Ishikawa (cell line): ENCODE measurements at regions not wholly inside any gene's neighbourhood (a gene's known extent, or its start where the extent isn't known, plus 50 kb on each side); places are given as distances from the start of the nearest gene placed in this dataset.

Source experiments
- CEBPB ChIP-seq: IDR thresholded peaks from 2 replicates; pipeline ENCODE4 v1.6.1; 2012
- CREB1 ChIP-seq: IDR thresholded peaks from 2 replicates; pipeline ENCODE4 v1.6.1; 2012; ENCODE audit warnings: low read depth
- EP300 ChIP-seq: IDR thresholded peaks from 2 replicates; pipeline ENCODE4 v1.6.1; 2012; ENCODE audit warnings: borderline replicate concordance
- RAD21 ChIP-seq: IDR thresholded peaks from 2 replicates; pipeline ENCODE4 v1.6.1; 2012; ENCODE audit warnings: low read depth
- TAF1 ChIP-seq: IDR thresholded peaks from 2 replicates; pipeline ENCODE4 v1.6.1; 2012; ENCODE audit warnings: low read depth, mild to moderate bottlenecking
- TEAD4 ChIP-seq: IDR thresholded peaks from 2 replicates; pipeline ENCODE4 v1.6.1; 2012
- TF ChIP-seq, protein P1 (sequence below): IDR thresholded peaks from 2 replicates; pipeline ENCODE4 v1.6.1; 2012
- TF ChIP-seq, protein P2 (sequence below): IDR thresholded peaks from 2 replicates; pipeline ENCODE4 v1.6.1; 2012; ENCODE audit warnings: low read depth, mild to moderate bottlenecking

DNA sequence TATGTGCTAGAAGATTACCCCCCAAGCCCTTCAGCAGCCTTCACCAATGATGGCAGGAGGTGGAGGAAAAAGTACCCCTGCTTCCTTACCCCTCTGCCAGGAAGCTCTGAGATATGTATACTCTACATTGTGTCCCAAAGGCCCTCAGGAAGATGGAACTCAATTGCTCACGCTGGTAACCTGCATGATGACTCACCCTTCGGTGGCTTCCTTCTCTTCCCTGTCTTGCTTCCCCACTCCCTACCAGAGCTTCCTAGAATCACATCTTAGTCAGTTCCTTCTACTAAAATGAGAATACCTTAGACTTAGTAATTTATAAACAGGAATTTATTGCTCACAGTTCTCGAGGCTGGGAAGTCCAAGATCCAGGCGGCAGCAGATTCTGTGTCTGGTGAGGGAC, 405.6 kb downstream of the TYW1 start:
- TF ChIP-seq TAF1, result no peak
- no peak for TF ChIP-seq RAD21
- no peak for TF ChIP-seq TEAD4
- TF ChIP-seq CEBPB, result no peak
- TF ChIP-seq, protein P1, sequence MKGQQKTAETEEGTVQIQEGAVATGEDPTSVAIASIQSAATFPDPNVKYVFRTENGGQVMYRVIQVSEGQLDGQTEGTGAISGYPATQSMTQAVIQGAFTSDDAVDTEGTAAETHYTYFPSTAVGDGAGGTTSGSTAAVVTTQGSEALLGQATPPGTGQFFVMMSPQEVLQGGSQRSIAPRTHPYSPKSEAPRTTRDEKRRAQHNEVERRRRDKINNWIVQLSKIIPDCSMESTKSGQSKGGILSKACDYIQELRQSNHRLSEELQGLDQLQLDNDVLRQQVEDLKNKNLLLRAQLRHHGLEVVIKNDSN, result no peak
- TF ChIP-seq CREB1, result no peak
- no peak for TF ChIP-seq EP300
- TF ChIP-seq, protein P2, sequence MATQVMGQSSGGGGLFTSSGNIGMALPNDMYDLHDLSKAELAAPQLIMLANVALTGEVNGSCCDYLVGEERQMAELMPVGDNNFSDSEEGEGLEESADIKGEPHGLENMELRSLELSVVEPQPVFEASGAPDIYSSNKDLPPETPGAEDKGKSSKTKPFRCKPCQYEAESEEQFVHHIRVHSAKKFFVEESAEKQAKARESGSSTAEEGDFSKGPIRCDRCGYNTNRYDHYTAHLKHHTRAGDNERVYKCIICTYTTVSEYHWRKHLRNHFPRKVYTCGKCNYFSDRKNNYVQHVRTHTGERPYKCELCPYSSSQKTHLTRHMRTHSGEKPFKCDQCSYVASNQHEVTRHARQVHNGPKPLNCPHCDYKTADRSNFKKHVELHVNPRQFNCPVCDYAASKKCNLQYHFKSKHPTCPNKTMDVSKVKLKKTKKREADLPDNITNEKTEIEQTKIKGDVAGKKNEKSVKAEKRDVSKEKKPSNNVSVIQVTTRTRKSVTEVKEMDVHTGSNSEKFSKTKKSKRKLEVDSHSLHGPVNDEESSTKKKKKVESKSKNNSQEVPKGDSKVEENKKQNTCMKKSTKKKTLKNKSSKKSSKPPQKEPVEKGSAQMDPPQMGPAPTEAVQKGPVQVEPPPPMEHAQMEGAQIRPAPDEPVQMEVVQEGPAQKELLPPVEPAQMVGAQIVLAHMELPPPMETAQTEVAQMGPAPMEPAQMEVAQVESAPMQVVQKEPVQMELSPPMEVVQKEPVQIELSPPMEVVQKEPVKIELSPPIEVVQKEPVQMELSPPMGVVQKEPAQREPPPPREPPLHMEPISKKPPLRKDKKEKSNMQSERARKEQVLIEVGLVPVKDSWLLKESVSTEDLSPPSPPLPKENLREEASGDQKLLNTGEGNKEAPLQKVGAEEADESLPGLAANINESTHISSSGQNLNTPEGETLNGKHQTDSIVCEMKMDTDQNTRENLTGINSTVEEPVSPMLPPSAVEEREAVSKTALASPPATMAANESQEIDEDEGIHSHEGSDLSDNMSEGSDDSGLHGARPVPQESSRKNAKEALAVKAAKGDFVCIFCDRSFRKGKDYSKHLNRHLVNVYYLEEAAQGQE, result no peak
